Central memory CD8-positive, alpha-beta T cell (primary cell): ENCODE measurements at regions not wholly inside any gene's neighbourhood (a gene's known extent, or its start where the extent isn't known, plus 50 kb on each side); places are given as distances from the start of the nearest gene placed in this dataset.

Experiments used
- ATAC-seq: fragments of 150-1000 bp; cut with Tn5 transposase; replicated peaks from 2 replicates; pipeline ENCODE4 v1.10.0; 2022; ENCODE audit warnings: mild to moderate bottlenecking, moderate FRiP score, moderate number of reproducible peaks; ENCODE audit not compliant: poor library complexity, severe bottlenecking; ENCODE audit errors: extremely low read depth
- DNase-seq, 2 donors: peaks; one replicate each; pipeline ENCODE4 v3.0.0; 2021; ENCODE audit warnings: low spot score in 2 of 2
- H3K27ac Mint-ChIP-seq: one replicate; pipeline ENCODE4 v1.8.0; 2022; ENCODE audit warnings: low read depth, mild to moderate bottlenecking, moderate library complexity, mixed read lengths
- H3K27me3 Mint-ChIP-seq: one replicate; pipeline ENCODE4 v1.8.0; 2022; ENCODE audit warnings: mixed read lengths
- H3K36me3 Mint-ChIP-seq: one replicate; pipeline ENCODE4 v1.8.0; 2022; ENCODE audit warnings: mild to moderate bottlenecking, moderate library complexity, mixed read lengths; ENCODE audit not compliant: insufficient read depth
- H3K4me1 Mint-ChIP-seq: one replicate; pipeline ENCODE4 v1.8.0; 2022; ENCODE audit warnings: mixed read lengths
- H3K4me3 Mint-ChIP-seq: one replicate; pipeline ENCODE4 v1.8.0; 2022; ENCODE audit warnings: mild to moderate bottlenecking, moderate library complexity, mixed read lengths
- H3K9me3 Mint-ChIP-seq: one replicate; pipeline ENCODE4 v1.8.0; 2022; ENCODE audit warnings: mixed read lengths

GRCh38 chr20:57767441-57767840, 57.6 kb upstream of the PMEPA1 start:
- H3K27ac Mint-ChIP-seq: no peak overlapping the region
- no peak for ATAC-seq
- no peaks in the 10 kb centered on the region for H3K9me3 Mint-ChIP-seq
- no peaks in the 10 kb centered on the region for H3K36me3 Mint-ChIP-seq
- peaks cover 51% of the 10 kb centered on the region for H3K27me3 Mint-ChIP-seq
- no peak overlapping the region for H3K4me3 Mint-ChIP-seq
- DNase-seq: no peak
- no peaks in the 10 kb centered on the region for H3K4me1 Mint-ChIP-seq

DNA sequence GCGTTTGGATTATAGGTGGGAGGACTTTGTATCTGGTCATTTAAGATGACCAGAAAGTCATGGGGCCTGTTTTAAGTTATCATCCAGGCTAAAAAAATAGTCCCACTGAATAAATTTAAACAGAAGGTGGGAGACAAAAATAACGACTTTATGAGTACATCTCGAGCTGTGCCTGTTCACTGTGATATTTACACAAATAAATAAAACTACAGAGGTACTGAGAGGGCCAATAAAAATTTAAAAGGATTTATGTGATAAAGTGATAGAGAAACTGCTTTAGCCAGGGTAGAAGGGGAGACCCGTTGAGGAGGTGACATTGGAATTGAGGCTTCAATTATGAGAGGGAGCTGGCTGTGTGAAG, 53.4 kb upstream of the PMEPA1 start:
- ATAC-seq: no peak
- H3K27me3 Mint-ChIP-seq: peaks cover 63% of the 10 kb centered on the region

DNA sequence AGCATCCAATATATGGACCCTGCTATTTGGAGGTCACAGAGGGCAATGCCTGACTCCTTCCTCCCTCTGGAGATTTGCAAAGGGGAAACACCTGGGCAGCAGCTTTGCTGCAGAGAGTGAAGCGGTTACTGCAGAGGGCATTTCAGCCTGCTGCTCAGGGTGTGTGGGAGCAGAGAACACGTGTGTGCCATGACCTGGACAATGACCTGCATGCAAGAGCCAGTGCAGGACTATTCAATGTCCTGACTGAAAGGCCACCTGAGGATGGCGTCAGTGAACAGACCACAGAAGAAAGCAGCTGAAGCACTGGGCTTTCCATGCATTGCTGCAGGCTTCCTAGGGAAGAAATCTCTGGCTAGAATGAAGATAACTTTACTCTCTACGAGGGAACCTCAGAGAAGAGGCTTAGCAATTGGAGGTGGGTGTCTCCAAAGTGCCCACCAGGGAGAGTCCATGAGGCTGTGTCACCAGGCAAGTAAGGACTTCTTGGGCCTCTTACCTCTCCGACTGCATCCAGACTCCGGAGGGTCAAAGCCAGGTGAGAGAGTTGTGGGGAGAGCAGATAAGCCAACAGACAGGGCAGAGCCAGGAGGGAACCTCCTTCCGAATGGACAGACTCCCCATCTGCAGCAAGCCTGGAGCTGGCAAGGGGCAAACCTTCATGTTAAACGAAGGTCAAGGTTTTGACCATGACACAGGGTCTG, 52.9 kb upstream of the PMEPA1 start:
- no peaks in the 10 kb centered on the region for H3K36me3 Mint-ChIP-seq
- DNase-seq (no peak), ATAC-seq (no peak)
- H3K4me1 Mint-ChIP-seq: no peaks in the 10 kb centered on the region
- H3K27me3 Mint-ChIP-seq: peaks cover 60% of the 10 kb centered on the region
- no peak overlapping the region for H3K27ac Mint-ChIP-seq
- H3K4me3 Mint-ChIP-seq: no peak overlapping the region
- H3K9me3 Mint-ChIP-seq: no peaks in the 10 kb centered on the region

More for the DNA sequence above, 53.4 kb upstream of the PMEPA1 start:
- Mint-ChIP-seq H3K4me3 (no peak overlapping the region), H3K27ac (no peak overlapping the region), H3K4me1 (no peaks in the 10 kb centered on the region), H3K9me3 (no peaks in the 10 kb centered on the region), H3K36me3 (no peaks in the 10 kb centered on the region)
- DNase-seq: no peak

- Mint-ChIP-seq H3K9me3 (no peaks in the 10 kb centered on the region), H3K4me3 (no peak overlapping the region), H3K4me1 (no peaks in the 10 kb centered on the region), H3K27me3 (peaks cover 57% of the 10 kb centered on the region), H3K27ac (no peak overlapping the region), H3K36me3 (no peaks in the 10 kb centered on the region)
- no peak for ATAC-seq
- DNase-seq: no peak
Observed at GRCh38 chr20:57761413-57761734, 51.6 kb upstream of the PMEPA1 start.

- H3K27ac Mint-ChIP-seq: no peak overlapping the region
- H3K36me3 Mint-ChIP-seq: no peaks in the 10 kb centered on the region
- DNase-seq: no peak
- no peaks in the 10 kb centered on the region for H3K9me3 Mint-ChIP-seq
- ATAC-seq: no peak
- no peak overlapping the region for H3K4me3 Mint-ChIP-seq
- H3K27me3 Mint-ChIP-seq: peaks cover 61% of the 10 kb centered on the region
- no peaks in the 10 kb centered on the region for H3K4me1 Mint-ChIP-seq
Observed at GRCh38 chr20:57760698-57761412, 51.0 kb upstream of the PMEPA1 start.

DNA sequence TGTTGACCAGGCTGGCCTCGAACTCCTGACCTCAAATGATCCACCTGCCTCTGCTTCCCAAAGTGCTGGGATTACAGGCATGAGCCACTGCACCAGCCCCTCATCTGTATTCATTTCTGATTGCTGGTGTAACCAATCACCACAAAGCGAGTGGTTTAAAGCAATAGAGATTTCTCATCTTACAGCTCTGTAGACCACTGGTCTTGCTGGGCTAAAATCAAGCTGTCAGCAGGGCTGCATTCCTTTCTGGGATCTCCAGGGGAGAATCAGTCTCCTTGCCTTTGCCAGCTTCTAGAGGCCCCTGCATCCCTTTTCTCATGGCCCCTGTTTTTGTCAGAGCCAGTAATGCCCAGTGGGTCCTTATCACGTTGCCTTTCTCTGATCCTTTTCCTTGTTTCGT, 49.9 kb upstream of the PMEPA1 start:
- Mint-ChIP-seq H3K27ac (no peak overlapping the region), H3K36me3 (no peaks in the 10 kb centered on the region), H3K27me3 (peaks cover 73% of the 10 kb centered on the region), H3K9me3 (no peaks in the 10 kb centered on the region), H3K4me3 (no peak overlapping the region), H3K4me1 (no peaks in the 10 kb centered on the region)
- ATAC-seq: no peak
- DNase-seq: no peak
